ENCODE measurements at regions not wholly inside any gene's neighbourhood (a gene's known extent, or its start where the extent isn't known, plus 50 kb on each side); places are given as distances from the start of the nearest gene placed in this dataset.

DNA sequence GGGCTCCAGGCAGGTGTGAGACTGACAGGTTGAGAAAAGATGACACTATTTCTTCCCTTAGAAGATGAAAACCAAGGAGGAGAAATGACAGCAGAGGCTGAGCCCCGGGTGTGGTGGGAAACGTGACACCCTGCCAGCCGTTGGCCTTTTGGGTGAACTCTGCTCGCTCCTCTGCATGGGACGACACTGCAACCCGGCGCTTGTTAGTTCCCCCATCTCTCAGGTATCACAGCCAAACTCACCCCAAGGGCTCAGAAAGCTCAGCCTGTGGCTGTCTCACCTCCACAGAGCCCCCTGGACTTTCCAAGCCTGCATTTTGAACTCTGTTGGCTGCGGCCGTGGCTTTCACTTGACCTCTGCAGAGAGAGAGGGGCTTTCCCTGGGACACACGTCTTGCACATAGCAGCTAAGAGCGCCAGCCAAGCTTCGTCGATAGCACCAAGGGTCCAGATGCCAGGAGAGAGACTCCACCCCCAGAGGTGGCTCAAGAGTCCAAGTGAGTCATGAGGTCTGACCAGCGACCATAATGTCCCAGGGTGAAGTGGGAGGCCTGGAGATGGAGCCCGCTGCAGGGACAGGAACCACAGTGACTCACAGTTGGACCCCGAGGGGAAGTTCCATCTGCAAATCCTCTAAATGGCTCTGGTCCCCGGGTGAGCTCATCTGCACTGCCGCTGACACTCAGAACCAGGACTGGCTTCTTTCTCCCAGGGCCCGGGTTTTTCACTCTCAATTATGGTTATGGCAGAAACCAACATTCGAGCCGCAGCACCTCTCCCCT lies 301.9 kb downstream of the SOX9 start:
- POLR2A ChIA-PET (ENCODE audit: low non-redundant PET): interaction anchor here (0.7 kb wide), 1 partner anchor 35 kb away, joined by 3 read pairs; no protein-coding TSS in a partner anchor
- CTCF ChIA-PET: no interaction called here

DNA sequence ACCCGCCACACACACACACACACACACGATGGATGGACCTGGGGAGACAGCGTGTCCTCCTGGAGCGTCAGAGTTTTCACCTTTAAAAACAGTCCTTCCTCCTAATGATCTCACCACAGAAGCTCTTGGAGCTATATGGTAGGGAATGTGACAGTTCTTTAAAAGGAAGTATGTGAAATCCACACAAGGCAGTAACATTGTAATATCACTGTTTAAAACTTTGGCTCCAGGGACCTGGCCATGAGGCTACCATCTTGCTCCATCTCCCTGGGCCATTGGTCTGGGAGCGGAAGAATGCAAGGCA lies 302.4 kb downstream of the SOX9 start:
- Histone ChIP-seq H3K27me3 (replicated peaks; ENCODE audit: insufficient read depth, low read depth, low read length, poor library complexity) (no peaks in the 10 kb centered on the region), H3K9me3 (ENCODE audit: low read depth, low read length, poor library complexity, severe bottlenecking) (peaks cover 2% of the 10 kb centered on the region), H3K4me1 (ENCODE audit: insufficient read depth, low read length, poor library complexity, severe bottlenecking) (peaks cover 28% of the 10 kb centered on the region), H3K36me3 (ENCODE audit: insufficient read depth, low read length, poor library complexity, severe bottlenecking) (no peaks in the 10 kb centered on the region), H3K4me3 (ENCODE audit: low read depth, low read length, poor library complexity, severe bottlenecking) (no peak overlapping the region), H3K27ac (ENCODE audit: low read depth, low read length, poor library complexity, severe bottlenecking) (no peak overlapping the region)
- POLR2A ChIA-PET (ENCODE audit: low non-redundant PET): interaction anchor here (0.7 kb wide), 1 partner anchor 36 kb away, joined by 3 read pairs; no protein-coding TSS in a partner anchor
- TF ChIP-seq, protein P1, sequence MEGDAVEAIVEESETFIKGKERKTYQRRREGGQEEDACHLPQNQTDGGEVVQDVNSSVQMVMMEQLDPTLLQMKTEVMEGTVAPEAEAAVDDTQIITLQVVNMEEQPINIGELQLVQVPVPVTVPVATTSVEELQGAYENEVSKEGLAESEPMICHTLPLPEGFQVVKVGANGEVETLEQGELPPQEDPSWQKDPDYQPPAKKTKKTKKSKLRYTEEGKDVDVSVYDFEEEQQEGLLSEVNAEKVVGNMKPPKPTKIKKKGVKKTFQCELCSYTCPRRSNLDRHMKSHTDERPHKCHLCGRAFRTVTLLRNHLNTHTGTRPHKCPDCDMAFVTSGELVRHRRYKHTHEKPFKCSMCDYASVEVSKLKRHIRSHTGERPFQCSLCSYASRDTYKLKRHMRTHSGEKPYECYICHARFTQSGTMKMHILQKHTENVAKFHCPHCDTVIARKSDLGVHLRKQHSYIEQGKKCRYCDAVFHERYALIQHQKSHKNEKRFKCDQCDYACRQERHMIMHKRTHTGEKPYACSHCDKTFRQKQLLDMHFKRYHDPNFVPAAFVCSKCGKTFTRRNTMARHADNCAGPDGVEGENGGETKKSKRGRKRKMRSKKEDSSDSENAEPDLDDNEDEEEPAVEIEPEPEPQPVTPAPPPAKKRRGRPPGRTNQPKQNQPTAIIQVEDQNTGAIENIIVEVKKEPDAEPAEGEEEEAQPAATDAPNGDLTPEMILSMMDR (conservative IDR thresholded peaks at IDR 0.05; ENCODE audit: low read depth, low read length): no peak
- TF ChIP-seq EZH2 (IDR thresholded peaks at IDR 0.05; ENCODE audit: borderline replicate concordance, low read depth, low read length, poor library complexity, severe bottlenecking): no peak
- DNase-seq (ENCODE audit: low spot score): no peak
- BruUV-seq (replicated peaks): no TSS peak
- intact Hi-C loops (cut with micrococcal nuclease; ENCODE audit: unreplicated experiment): no loop called here
- CTCF ChIA-PET: no interaction called here

More for the DNA sequence above, 301.9 kb downstream of the SOX9 start:
- H3K27ac ChIP-seq (ENCODE audit: low read depth, low read length, poor library complexity, severe bottlenecking): no peak overlapping the region
- H3K4me3 ChIP-seq (ENCODE audit: low read depth, low read length, poor library complexity, severe bottlenecking): no peak overlapping the region
- no peak for TF ChIP-seq EZH2 (IDR thresholded peaks at IDR 0.05; ENCODE audit: borderline replicate concordance, low read depth, low read length, poor library complexity, severe bottlenecking)
- TF ChIP-seq, protein P1 (conservative IDR thresholded peaks at IDR 0.05; ENCODE audit: low read depth, low read length): no peak
- peaks cover 8% of the 10 kb centered on the region for H3K9me3 ChIP-seq (ENCODE audit: low read depth, low read length, poor library complexity, severe bottlenecking)
- no peaks in the 10 kb centered on the region for H3K36me3 ChIP-seq (ENCODE audit: insufficient read depth, low read length, poor library complexity, severe bottlenecking)
- intact Hi-C loops (cut with micrococcal nuclease; ENCODE audit: unreplicated experiment): no loop called here
- H3K4me1 ChIP-seq (ENCODE audit: insufficient read depth, low read length, poor library complexity, severe bottlenecking): peaks cover 24% of the 10 kb centered on the region
- DNase-seq (ENCODE audit: low spot score): no peak
- no peaks in the 10 kb centered on the region for H3K27me3 ChIP-seq (replicated peaks; ENCODE audit: insufficient read depth, low read depth, low read length, poor library complexity)
- BruUV-seq (replicated peaks): no TSS peak

DNA sequence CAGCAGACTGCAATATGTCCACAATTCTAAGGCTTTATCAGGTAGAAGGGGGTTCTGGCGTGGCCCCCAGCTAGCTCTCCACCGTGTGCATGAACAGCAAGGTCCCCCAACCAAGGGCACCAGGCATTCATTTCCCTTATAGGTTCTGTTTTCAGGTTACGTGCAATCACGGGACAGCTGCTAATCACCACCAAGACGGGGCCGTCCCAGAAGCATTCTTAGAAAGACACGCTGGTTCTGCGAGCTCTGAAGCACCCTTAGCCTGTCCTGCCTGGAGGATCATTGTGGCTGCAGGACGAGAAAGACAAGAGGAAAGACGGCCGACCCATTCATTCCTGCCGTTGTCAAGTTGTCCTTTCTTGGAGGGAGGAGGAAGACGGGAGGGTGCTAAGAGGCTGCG lies 302.9 kb downstream of the SOX9 start:
- Histone ChIP-seq H3K27me3 (replicated peaks; ENCODE audit: insufficient read depth, low read depth, low read length, poor library complexity) (no peaks in the 10 kb centered on the region), H3K9me3 (ENCODE audit: low read depth, low read length, poor library complexity, severe bottlenecking) (no peaks in the 10 kb centered on the region), H3K4me3 (ENCODE audit: low read depth, low read length, poor library complexity, severe bottlenecking) (no peak overlapping the region), H3K36me3 (ENCODE audit: insufficient read depth, low read length, poor library complexity, severe bottlenecking) (no peaks in the 10 kb centered on the region), H3K4me1 (ENCODE audit: insufficient read depth, low read length, poor library complexity, severe bottlenecking) (peaks cover 30% of the 10 kb centered on the region), H3K27ac (ENCODE audit: low read depth, low read length, poor library complexity, severe bottlenecking) (no peak overlapping the region)
- no TSS peak for BruUV-seq (replicated peaks)
- TF ChIP-seq, protein P1 (conservative IDR thresholded peaks at IDR 0.05; ENCODE audit: low read depth, low read length): no peak
- no peak for TF ChIP-seq EZH2 (IDR thresholded peaks at IDR 0.05; ENCODE audit: borderline replicate concordance, low read depth, low read length, poor library complexity, severe bottlenecking)
- POLR2A ChIA-PET (ENCODE audit: low non-redundant PET): no interaction called here
- CTCF ChIA-PET: no interaction called here
- intact Hi-C loops (cut with micrococcal nuclease; ENCODE audit: unreplicated experiment): no loop called here
- no peak for DNase-seq (ENCODE audit: low spot score)

Measured in A673 (cell line).